ENCODE measurements at regions not wholly inside any gene's neighbourhood (a gene's known extent, or its start where the extent isn't known, plus 50 kb on each side); places are given as distances from the start of the nearest gene placed in this dataset.

DNA sequence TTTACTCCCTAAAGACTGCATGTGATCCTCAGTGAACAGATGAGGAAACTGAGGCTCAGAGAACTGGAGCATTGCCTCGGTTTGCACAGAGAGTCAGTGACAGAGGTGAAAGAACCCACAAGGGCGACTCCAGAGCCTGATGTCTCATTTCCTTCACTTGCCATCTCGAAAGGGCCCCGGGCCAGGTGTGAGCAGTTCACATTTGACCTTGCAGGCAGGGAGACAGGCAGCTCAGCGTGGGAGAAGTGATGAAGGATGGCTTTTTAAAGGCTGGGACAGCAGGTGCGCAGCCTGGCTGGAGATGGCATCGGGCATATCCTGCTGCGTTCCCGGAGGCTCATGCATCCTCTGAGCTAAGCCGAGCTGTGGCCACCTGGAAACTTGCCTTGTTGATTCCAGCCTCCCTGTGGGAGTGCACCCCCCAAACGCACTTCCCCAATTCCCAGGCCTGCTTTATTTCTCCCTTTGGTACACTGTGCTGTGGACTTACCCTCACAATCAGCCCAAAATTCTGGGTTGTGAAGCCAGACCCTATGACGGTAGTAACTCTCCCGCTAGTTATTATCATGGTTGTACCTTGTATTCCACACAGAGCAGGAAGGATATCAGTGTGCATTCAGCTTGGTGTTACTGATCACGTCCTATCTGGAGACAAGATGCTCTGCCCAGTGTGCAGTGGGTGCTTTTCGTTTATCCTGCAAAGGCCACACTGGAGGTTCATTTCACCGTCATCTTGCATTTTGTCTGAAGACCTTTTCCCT is 753.2 kb upstream of the EEF2KMT start:
- H3K4me3 ChIP-seq (replicated peaks in 1 of 3; ENCODE audit: insufficient read depth in 1 of 3, low read depth in 2 of 3, low read length in 3 of 3), result no peak overlapping the region
- no peak for ATAC-seq
- TF ChIP-seq POLR2AphosphoS2 (IDR thresholded peaks at IDR 0.05; ENCODE audit: low read depth, low read length), result no peak
- TF ChIP-seq ZNF296 (CRISPR knock-in tag; conservative IDR thresholded peaks at IDR 0.05), result no peak
- no peak for TF ChIP-seq ZNF337 (CRISPR knock-in tag; IDR thresholded peaks at IDR 0.05; ENCODE audit: borderline replicate concordance, low read depth)
- no peak for TF ChIP-seq ZNF530 (CRISPR knock-in tag; IDR thresholded peaks at IDR 0.05; ENCODE audit: low read depth)
- TF ChIP-seq, protein P1, sequence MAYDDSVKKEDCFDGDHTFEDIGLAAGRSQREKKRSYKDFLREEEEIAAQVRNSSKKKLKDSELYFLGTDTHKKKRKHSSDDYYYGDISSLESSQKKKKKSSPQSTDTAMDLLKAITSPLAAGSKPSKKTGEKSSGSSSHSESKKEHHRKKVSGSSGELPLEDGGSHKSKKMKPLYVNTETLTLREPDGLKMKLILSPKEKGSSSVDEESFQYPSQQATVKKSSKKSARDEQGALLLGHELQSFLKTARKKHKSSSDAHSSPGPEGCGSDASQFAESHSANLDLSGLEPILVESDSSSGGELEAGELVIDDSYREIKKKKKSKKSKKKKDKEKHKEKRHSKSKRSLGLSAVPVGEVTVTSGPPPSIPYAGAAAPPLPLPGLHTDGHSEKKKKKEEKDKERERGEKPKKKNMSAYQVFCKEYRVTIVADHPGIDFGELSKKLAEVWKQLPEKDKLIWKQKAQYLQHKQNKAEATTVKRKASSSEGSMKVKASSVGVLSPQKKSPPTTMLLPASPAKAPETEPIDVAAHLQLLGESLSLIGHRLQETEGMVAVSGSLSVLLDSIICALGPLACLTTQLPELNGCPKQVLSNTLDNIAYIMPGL (CRISPR knock-in tag; IDR thresholded peaks at IDR 0.05; ENCODE audit: borderline replicate concordance in 1 of 2, low read depth in 1 of 2), result no peak
- no peak for TF ChIP-seq CBX1 (IDR thresholded peaks at IDR 0.05; ENCODE audit: low read depth)
- no peak for TF ChIP-seq IRX3 (CRISPR knock-in tag; IDR thresholded peaks at IDR 0.05; ENCODE audit: borderline replicate concordance, low read depth)
- TF ChIP-seq DPF2 (CRISPR knock-in tag; IDR thresholded peaks at IDR 0.05; ENCODE audit: borderline replicate concordance, low read depth), result no peak
- no peak for TF ChIP-seq CCDC6 (CRISPR knock-in tag; IDR thresholded peaks at IDR 0.05)
- TF ChIP-seq, protein P2, sequence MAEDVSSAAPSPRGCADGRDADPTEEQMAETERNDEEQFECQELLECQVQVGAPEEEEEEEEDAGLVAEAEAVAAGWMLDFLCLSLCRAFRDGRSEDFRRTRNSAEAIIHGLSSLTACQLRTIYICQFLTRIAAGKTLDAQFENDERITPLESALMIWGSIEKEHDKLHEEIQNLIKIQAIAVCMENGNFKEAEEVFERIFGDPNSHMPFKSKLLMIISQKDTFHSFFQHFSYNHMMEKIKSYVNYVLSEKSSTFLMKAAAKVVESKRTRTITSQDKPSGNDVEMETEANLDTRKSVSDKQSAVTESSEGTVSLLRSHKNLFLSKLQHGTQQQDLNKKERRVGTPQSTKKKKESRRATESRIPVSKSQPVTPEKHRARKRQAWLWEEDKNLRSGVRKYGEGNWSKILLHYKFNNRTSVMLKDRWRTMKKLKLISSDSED (CRISPR knock-in tag; IDR thresholded peaks at IDR 0.05), result no peak
- no peak for TF ChIP-seq ZNF501 (CRISPR knock-in tag; IDR thresholded peaks at IDR 0.05)
- no peak for TF ChIP-seq JDP2 (CRISPR knock-in tag; IDR thresholded peaks at IDR 0.05; ENCODE audit: borderline replicate concordance)
- TF ChIP-seq ZNF430 (CRISPR knock-in tag; IDR thresholded peaks at IDR 0.05), result no peak
- no peak for TF ChIP-seq FOXO1 (CRISPR knock-in tag; IDR thresholded peaks at IDR 0.05)
- no peak for TF ChIP-seq ZMYM3 (CRISPR knock-in tag; IDR thresholded peaks at IDR 0.05)
- TF ChIP-seq KLF9 (CRISPR knock-in tag; IDR thresholded peaks at IDR 0.05; ENCODE audit: low read depth), result no peak
- TF ChIP-seq KMT2A (CRISPR knock-in tag; IDR thresholded peaks at IDR 0.05), result no peak
- no peaks in the 10 kb centered on the region for H3K36me3 ChIP-seq (replicated peaks in 1 of 2; ENCODE audit: control insufficient read depth in 1 of 2, insufficient read depth in 2 of 2, low read length in 2 of 2)
- CTCF ChIA-PET (ENCODE audit: low intra/inter-chr PET ratio, low total read pairs), result no interaction called here
- FAIRE-seq, result no peak
- whole genome bisulfite sequencing (ENCODE audit: low lambda C conversion rate), result 14% methylated on average over 12 of the region's 16 CpGs
- H3K9ac ChIP-seq (ENCODE audit: insufficient read depth, low read depth, low read length), result no peak overlapping the region
- in situ Hi-C loops (cut with HindIII; ENCODE audit: extremely low pct_ligation_motif_present, low pct_unique_long_range_greater_than_20kb), result no loop called here
- intact Hi-C loops (cut with micrococcal nuclease; ENCODE audit: unreplicated experiment), result no loop called here
- no peaks in the 10 kb centered on the region for H3K9me3 ChIP-seq (ENCODE audit: low read length)
- BruUV-seq (replicated peaks), result no TSS peak
- H3K27ac ChIP-seq (ENCODE audit: extremely low read length, insufficient read depth, low read length), result no peak overlapping the region
- H3K79me2 ChIP-seq (ENCODE audit: insufficient read depth, low read length), result no peaks in the 10 kb centered on the region
- no peak for DNase-seq (ENCODE audit: low spot score)
- POLR2A ChIA-PET, result no interaction called here
- H2AFZ ChIP-seq (ENCODE audit: low read length), result no peak overlapping the region
- no peaks in the 10 kb centered on the region for H3K4me1 ChIP-seq (ENCODE audit: insufficient read depth, low read length)
- H4K20me1 ChIP-seq (ENCODE audit: insufficient read depth, low read length), result no peaks in the 10 kb centered on the region
- peaks cover 0 to 14% of the 10 kb centered on the region in 2 experiments; a peak in 2 of 5 replicates for H3K27me3 ChIP-seq (ENCODE audit: control insufficient read depth in 1 of 2, insufficient read depth in 2 of 2, low read length in 2 of 2)
- no peak overlapping the region for H3K4me2 ChIP-seq (ENCODE audit: low read depth, low read length)

Measured in HepG2 (cell line).